K562 (cell line): ENCODE measurements at regions not wholly inside any gene's neighbourhood (a gene's known extent, or its start where the extent isn't known, plus 50 kb on each side); places are given as distances from the start of the nearest gene placed in this dataset.

ENCODE experiments used
- CTCF ChIP-seq, 3 experiments: IDR thresholded peaks in 2 of 3; conservative IDR thresholded peaks in 1 of 3; 2 replicates each; pipeline ENCODE4 v1.5.1; 2011 to 2012; ENCODE audit warnings: low read length in 3 of 3, mild to moderate bottlenecking in 3 of 3, control low read depth in 2 of 3, improper control_type of control experiment in 1 of 3, inconsistent platforms in 1 of 3, low read depth in 1 of 3, mixed read lengths in 1 of 3, moderate library complexity in 1 of 3; ENCODE audit not compliant: insufficient read depth in 2 of 3
- ELF1 ChIP-seq: fragments of 200-800 bp; sonication (Bioruptor generic); IDR thresholded peaks from 2 replicates; pipeline ENCODE4 v1.6.1; 2016; ENCODE audit warnings: missing genetic modification characterization, missing compliant biosample characterization
- JUN ChIP-seq, 2 experiments: sonication (generic) in 1 of 2; formaldehyde crosslinking in 1 of 2; IDR thresholded peaks; 2 replicates each; pipeline versions ENCODE4 v1.6.1 to v1.8.0; 2012 to 2022; ENCODE audit warnings: borderline replicate concordance in 2 of 2, mild to moderate bottlenecking in 2 of 2, improper control_type of control experiment in 1 of 2, low read depth in 1 of 2, low read length in 1 of 2, missing genetic modification reagents in 1 of 2
- POLR2A ChIP-seq: fragments of 450-650 bp; conservative IDR thresholded peaks from 2 replicates; pipeline ENCODE4 v1.6.1; 2016
- RBBP5 ChIP-seq: fragments of 200-600 bp; sonication (generic); IDR thresholded peaks from 2 replicates; pipeline ENCODE4 v1.6.1; 2012; ENCODE audit warnings: borderline replicate concordance, mild to moderate bottlenecking, low read length, control low read depth, inconsistent platforms; ENCODE audit not compliant: insufficient read depth, poor library complexity, severe bottlenecking
- TF ChIP-seq, protein P1 (sequence below): sonication (generic); formaldehyde crosslinking; IDR thresholded peaks from 2 replicates; pipeline ENCODE4 v1.8.1; 2023; ENCODE audit warnings: mild to moderate bottlenecking, missing genetic modification reagents
- TF ChIP-seq, protein P2 (sequence below): fragments of 250-450 bp; sonication (Bioruptor Pico); IDR thresholded peaks from 2 replicates; pipeline ENCODE4 v1.4.0; 2020; ENCODE audit warnings: mild to moderate bottlenecking, moderate library complexity, borderline replicate concordance

DNA sequence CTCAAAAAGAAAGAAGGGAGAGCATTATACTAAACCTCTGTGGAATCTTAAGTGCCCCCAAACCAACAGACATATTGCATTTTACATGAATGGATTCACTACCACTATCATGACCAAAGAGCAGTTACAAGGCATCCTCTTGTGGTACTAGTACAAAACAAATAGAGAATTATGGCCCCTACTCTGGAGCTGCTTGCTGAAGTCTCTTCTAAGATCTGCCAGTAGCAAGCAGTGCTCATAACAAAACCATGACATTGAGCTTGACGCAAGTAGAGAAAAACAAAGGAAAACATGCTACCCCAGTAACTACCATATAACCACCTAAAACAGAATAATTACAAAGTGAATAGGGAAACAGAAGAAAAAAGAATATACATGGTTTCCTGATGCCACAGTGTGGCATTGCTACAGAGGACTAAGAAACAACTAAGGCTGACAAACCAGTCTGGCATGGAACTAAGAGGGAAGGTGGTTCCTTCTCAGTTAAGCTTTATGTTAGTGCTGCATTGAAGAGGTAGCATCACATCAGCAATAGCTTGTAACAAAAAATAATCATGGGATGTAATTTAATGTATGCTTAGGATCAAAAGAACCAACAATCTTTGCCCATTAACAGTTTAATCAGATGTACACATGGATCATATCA is 150.2 kb upstream of the AGR3 start:
- TF ChIP-seq ELF1 (tag) (no peak), JUN (IDR thresholded peaks at IDR 0.05; ENCODE audit: borderline replicate concordance, low read depth, low read length) (no peak), JUN (CRISPR knock-in tag; IDR thresholded peaks at IDR 0.05; ENCODE audit: borderline replicate concordance) (no peak), POLR2A (no peak), RBBP5 (no peak), CTCF (IDR thresholded peaks at IDR 0.05 in 2 of 3, conservative IDR thresholded peaks at IDR 0.05 in 1 of 3; ENCODE audit: insufficient read depth in 2 of 3, low read depth in 1 of 3, low read length in 3 of 3) (no peak)
- TF ChIP-seq, protein P1, sequence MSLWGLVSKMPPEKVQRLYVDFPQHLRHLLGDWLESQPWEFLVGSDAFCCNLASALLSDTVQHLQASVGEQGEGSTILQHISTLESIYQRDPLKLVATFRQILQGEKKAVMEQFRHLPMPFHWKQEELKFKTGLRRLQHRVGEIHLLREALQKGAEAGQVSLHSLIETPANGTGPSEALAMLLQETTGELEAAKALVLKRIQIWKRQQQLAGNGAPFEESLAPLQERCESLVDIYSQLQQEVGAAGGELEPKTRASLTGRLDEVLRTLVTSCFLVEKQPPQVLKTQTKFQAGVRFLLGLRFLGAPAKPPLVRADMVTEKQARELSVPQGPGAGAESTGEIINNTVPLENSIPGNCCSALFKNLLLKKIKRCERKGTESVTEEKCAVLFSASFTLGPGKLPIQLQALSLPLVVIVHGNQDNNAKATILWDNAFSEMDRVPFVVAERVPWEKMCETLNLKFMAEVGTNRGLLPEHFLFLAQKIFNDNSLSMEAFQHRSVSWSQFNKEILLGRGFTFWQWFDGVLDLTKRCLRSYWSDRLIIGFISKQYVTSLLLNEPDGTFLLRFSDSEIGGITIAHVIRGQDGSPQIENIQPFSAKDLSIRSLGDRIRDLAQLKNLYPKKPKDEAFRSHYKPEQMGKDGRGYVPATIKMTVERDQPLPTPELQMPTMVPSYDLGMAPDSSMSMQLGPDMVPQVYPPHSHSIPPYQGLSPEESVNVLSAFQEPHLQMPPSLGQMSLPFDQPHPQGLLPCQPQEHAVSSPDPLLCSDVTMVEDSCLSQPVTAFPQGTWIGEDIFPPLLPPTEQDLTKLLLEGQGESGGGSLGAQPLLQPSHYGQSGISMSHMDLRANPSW (CRISPR knock-in tag) = no peak
- TF ChIP-seq, protein P2, sequence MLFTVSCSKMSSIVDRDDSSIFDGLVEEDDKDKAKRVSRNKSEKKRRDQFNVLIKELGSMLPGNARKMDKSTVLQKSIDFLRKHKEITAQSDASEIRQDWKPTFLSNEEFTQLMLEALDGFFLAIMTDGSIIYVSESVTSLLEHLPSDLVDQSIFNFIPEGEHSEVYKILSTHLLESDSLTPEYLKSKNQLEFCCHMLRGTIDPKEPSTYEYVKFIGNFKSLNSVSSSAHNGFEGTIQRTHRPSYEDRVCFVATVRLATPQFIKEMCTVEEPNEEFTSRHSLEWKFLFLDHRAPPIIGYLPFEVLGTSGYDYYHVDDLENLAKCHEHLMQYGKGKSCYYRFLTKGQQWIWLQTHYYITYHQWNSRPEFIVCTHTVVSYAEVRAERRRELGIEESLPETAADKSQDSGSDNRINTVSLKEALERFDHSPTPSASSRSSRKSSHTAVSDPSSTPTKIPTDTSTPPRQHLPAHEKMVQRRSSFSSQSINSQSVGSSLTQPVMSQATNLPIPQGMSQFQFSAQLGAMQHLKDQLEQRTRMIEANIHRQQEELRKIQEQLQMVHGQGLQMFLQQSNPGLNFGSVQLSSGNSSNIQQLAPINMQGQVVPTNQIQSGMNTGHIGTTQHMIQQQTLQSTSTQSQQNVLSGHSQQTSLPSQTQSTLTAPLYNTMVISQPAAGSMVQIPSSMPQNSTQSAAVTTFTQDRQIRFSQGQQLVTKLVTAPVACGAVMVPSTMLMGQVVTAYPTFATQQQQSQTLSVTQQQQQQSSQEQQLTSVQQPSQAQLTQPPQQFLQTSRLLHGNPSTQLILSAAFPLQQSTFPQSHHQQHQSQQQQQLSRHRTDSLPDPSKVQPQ (CRISPR knock-in tag) = no peak
